Body of pancreas (tissue), 4 donors: ENCODE measurements at regions not wholly inside any gene's neighbourhood (a gene's known extent, or its start where the extent isn't known, plus 50 kb on each side); places are given as distances from the start of the nearest gene placed in this dataset.
"Not testable (repeated sequence)": the region's sequence is repeated elsewhere in the genome, so short reads cannot be mapped to it uniquely, and the experiment has no call there.

Experiments used
- ATAC-seq: fragments of 150-250 bp; one replicate; pipeline ENCODE4 v1.9.1; 2016
- DNase-seq, 4 donors: peaks; one replicate each; pipeline ENCODE4 v3.0.0-alpha.2; 2019
- H3K27ac ChIP-seq, 4 donors: fragments of 200-600 bp; sonication (generic); 1 replicate in 3 of 4; 2 replicates in 1 of 4; pipeline versions ENCODE4 v1.5.1 to v1.6.1; 2016 to 2019; ENCODE audit warnings: mild to moderate bottlenecking in 1 of 4, mixed read lengths in 1 of 4, moderate library complexity in 1 of 4
- H3K27me3 ChIP-seq, 2 donors: fragments of 200-600 bp; sonication (generic); one replicate each; pipeline ENCODE4 v1.6.0; 2016; ENCODE audit warnings: mild to moderate bottlenecking in 1 of 2
- H3K36me3 ChIP-seq, 2 donors: fragments of 200-600 bp; sonication (generic); replicated peaks in 1 of 2; 2 replicates each; pipeline ENCODE4 v1.5.1; 2016; ENCODE audit warnings: low read depth in 2 of 2; ENCODE audit not compliant: insufficient read depth in 1 of 2
- H3K4me1 ChIP-seq: fragments of 200-600 bp; sonication (generic); one replicate; pipeline ENCODE4 v1.6.0; 2016
- H3K4me3 ChIP-seq, 2 donors: fragments of 200-600 bp; sonication (generic); 1 replicate in 1 of 2; 2 replicates in 1 of 2; pipeline ENCODE4 v1.5.1; 2016 to 2019
- H3K9me3 ChIP-seq, 3 donors: fragments of 200-600 bp; sonication (generic); 1 replicate in 2 of 3; 2 replicates in 1 of 3; pipeline ENCODE4 v1.5.1; 2016
- POLR2A ChIP-seq, 3 donors: fragments of 450-650 bp; IDR thresholded peaks; one replicate each; pipeline ENCODE4 v1.6.1; 2016; ENCODE audit warnings: antibody characterized with exemption in 3 of 3, mild to moderate bottlenecking in 2 of 3
- WGBS, 2 donors: methylation state at CpG; one replicate each; pipeline ENCODE4 v1.1.5; 2017; 5-methylcytosine and 5-hydroxymethylcytosine counted together
- intact Hi-C: fragments of 100-400 bp; cut with DNase I; formaldehyde crosslinking; loops from one replicate; pipeline ENCODE4 v1.15.1; 2023
- TF ChIP-seq, protein P1 (sequence below), 7 experiments: fragments of 450-650 bp in 4 of 7; fragments of 200-600 bp in 3 of 7; sonication (generic) in 3 of 7; IDR thresholded peaks; one replicate each; pipeline ENCODE4 v1.5.1; 2016 to 2019; ENCODE audit warnings: antibody characterized with exemption in 7 of 7

DNA sequence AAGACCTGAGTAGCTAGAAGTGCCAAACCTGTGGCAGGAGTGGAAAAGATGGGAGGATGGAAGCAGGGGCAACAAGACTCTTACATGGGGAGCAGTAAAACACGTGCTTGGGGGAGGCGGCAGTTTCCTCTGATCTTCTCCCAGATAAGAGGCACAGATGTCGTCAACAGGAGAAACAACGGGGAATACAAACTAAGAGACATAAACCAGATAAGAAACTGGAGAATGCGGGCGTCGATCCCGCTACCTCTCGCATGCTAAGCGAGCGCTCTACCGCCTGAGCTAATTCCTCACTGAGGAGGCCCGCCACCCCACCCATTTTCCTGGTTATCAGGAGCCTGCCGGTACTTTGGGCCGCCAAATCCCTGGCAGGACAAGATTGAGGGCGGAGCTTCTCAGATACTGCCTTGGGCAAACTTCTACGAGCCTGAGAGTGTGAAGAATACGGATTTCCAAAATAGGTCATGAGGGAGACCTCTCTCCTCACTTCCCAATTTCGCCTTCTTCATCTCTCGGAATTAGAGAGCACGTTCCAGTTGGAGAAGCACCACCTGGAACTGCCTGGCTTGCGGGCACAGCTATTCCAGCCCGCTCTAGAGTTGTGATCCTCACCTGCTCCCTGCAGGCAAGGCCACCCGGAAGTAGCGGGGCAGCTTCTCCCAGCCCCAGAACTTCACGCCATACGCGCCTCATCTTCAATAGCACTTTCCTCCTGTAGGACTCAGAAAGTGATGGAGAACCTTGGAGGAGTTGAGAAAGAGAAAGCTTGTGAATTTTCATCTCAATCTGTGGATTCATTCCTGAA lies 496.0 kb downstream of the PRIM2 start:
- ATAC-seq, H3K27me3 ChIP-seq, H3K9me3 ChIP-seq, DNase-seq, intact Hi-C loops, H3K4me3 ChIP-seq, H3K4me1 ChIP-seq, H3K27ac ChIP-seq, H3K36me3 ChIP-seq: not testable (repeated sequence)
- WGBS, 2 donors: 2 to 8% methylated on average over 28 of the region's 28 CpGs

DNA sequence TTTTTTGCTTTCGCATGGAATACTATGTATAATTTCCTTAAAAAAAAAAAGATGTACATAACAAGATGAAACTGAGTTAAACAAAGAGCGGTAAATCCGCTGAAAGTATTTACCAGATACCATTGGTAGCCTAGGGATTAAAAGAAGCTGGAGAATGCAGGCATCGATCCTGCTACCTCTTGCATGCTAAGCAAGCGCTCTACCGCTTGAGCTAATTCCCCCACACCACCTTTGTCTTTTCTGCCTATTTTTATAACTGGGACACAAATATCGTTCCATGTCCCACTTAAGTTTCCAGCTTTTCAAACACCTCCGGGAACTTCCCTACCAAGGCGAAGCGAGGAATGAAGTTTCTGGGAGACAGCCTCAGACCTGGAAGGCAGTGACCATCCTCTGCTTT lies 498.4 kb downstream of the PRIM2 start:
- H3K27ac ChIP-seq, ATAC-seq, intact Hi-C loops, DNase-seq, H3K36me3 ChIP-seq, H3K4me1 ChIP-seq, H3K9me3 ChIP-seq, H3K4me3 ChIP-seq, H3K27me3 ChIP-seq: not testable (repeated sequence)
- 5% methylated on average over 9 to 10 of the region's 10 CpGs for WGBS, 2 donors

DNA sequence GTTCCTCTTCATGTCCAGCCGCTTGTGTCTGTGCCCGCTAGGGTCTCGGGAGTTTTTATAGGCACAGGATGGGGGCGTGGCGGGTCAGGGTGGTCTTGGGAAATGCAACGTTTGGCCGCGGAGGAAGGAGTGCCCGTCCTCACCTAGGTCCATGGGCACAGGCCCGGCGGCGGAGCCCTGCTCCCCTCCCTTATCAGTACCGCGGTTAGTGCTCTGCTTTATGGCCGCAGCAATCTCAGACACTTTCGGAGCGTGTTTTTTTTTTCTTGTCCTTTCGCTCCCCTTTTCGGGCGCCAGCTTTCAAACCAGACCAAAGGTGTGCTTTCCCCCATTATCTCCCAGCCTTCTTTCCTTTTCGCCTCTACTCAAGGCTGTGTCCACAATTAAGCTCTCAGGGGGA lies 503.9 kb downstream of the PRIM2 start:
- H3K9me3 ChIP-seq, DNase-seq, H3K4me3 ChIP-seq, intact Hi-C loops, H3K27me3 ChIP-seq, ATAC-seq, H3K27ac ChIP-seq, H3K36me3 ChIP-seq, H3K4me1 ChIP-seq: not testable (repeated sequence)
- 0 to 2% methylated on average over 11 to 12 of the region's 21 CpGs for WGBS, 2 donors

DNA sequence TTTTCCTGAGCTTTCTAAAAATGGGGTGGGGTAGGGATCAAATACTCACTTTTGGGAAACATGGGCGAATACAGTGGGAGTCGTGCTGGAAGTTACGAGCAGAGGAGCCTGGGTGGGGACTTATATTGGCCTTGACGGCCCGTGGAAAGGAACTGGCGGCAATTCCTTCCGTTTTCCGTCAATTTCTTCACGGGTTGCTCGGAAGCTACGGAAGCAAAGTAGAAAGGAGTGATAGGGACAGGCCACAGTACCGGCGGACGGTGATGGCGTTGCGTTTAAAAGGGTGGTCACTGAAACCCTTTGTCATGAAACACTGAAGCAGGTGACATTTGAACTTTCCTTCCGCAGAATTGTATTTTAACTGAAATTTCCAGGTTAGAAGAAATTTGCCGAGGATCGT lies 505.0 kb downstream of the PRIM2 start:
- 5 to 9% methylated on average over 19 of the region's 19 CpGs for WGBS, 2 donors
- H3K4me3 ChIP-seq, intact Hi-C loops, DNase-seq, H3K36me3 ChIP-seq, H3K27me3 ChIP-seq, H3K9me3 ChIP-seq, ATAC-seq, H3K4me1 ChIP-seq, H3K27ac ChIP-seq: not testable (repeated sequence)

DNA sequence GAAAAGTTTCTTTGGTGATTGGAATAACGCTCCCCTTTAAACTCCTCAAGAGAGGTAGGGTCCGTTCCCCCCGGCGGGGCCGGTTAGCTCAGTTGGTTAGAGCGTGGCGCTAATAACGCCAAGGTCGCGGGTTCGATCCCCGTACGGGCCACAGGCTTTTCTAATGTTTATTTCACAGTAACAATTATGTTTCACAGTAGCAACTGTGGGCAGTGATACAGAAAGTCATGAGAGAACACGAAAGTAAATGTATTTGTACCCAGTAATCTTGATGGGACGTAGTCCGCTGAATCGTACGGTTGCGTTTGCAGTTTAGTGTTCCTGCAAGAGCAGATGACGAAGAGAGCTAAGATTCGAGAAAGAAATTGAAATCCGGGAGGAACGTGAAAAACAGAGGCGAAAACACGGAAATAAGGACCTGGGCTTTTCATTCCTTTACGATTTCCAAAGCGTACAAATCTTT lies 505.5 kb downstream of the PRIM2 start:
- H3K4me1 ChIP-seq: no peaks in the 10 kb centered on the region
- no peak overlapping the region for H3K4me3 ChIP-seq
- H3K9me3 ChIP-seq: no peaks in the 10 kb centered on the region
- peaks cover 0 to 6% of the 10 kb centered on the region in 2 donors for H3K27me3 ChIP-seq
- WGBS, 2 donors: 6 to 9% methylated on average over 21 to 27 of the region's 27 CpGs
- DNase-seq (no peak), ATAC-seq (no peak)
- intact Hi-C loops: no loop called here
- H3K27ac ChIP-seq: no peak overlapping the region
- TF ChIP-seq POLR2A (IDR thresholded peaks at IDR 0.05): no peak
- TF ChIP-seq, protein P1, sequence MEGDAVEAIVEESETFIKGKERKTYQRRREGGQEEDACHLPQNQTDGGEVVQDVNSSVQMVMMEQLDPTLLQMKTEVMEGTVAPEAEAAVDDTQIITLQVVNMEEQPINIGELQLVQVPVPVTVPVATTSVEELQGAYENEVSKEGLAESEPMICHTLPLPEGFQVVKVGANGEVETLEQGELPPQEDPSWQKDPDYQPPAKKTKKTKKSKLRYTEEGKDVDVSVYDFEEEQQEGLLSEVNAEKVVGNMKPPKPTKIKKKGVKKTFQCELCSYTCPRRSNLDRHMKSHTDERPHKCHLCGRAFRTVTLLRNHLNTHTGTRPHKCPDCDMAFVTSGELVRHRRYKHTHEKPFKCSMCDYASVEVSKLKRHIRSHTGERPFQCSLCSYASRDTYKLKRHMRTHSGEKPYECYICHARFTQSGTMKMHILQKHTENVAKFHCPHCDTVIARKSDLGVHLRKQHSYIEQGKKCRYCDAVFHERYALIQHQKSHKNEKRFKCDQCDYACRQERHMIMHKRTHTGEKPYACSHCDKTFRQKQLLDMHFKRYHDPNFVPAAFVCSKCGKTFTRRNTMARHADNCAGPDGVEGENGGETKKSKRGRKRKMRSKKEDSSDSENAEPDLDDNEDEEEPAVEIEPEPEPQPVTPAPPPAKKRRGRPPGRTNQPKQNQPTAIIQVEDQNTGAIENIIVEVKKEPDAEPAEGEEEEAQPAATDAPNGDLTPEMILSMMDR (IDR thresholded peaks at IDR 0.05): no peak
- no peaks in the 10 kb centered on the region for H3K36me3 ChIP-seq

DNA sequence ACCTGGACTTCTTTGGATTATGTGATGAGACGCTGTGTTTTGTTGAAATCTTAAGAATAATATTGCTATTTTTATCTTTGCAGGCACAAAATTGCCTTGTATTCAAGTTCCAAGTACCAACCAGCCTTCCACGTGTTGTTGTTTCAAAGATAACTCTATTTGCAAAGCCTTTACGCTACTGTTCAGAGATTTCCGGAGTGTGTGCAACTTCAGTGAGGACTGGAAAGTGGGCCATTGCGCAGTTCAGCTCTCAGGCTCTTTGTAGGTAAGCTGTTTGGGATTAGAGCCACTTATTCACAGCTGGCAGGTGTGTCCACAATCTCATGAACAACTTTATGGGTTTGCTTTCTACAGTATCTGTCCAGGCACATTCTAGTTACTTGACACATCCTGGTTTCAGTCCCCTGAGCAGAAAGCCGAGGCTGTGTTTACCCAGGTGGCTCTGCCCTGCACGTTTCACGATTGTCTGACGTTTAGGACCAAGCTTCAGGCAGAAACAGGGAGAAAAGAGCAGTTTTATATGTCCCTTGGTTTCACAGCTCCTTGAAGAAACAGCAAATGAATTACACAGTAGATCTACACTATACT lies 520.3 kb downstream of the PRIM2 start:
- DNase-seq, intact Hi-C loops, H3K36me3 ChIP-seq, H3K27me3 ChIP-seq, H3K4me3 ChIP-seq, H3K9me3 ChIP-seq, H3K27ac ChIP-seq, H3K4me1 ChIP-seq, ATAC-seq: not testable (repeated sequence)
- WGBS, 2 donors: 26 to 29% methylated on average over 9 of the region's 9 CpGs

DNA sequence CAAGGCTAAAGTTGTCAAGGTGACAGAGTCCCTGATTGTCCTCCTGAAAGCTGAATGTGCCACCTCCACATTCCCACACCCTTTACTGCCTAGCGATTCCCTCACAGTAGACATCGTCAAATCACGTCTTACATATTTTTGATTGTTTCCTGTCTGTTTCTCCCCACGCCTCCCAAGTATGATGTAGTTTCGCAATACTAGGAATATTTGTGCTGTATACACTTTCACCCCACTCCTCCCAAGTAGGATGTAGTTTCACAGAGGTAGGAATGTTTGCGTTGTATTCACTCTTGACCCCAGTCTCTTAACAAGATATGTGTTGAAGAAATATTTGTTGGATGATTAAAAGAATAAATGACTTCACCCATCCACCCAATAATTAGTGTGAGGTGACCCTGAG lies 524.1 kb downstream of the PRIM2 start:
- DNase-seq, H3K36me3 ChIP-seq, H3K27me3 ChIP-seq, H3K4me1 ChIP-seq, H3K4me3 ChIP-seq, ATAC-seq, intact Hi-C loops, H3K9me3 ChIP-seq, H3K27ac ChIP-seq: not testable (repeated sequence)
- 66 to 75% methylated on average over 6 of the region's 6 CpGs for WGBS, 2 donors

DNA sequence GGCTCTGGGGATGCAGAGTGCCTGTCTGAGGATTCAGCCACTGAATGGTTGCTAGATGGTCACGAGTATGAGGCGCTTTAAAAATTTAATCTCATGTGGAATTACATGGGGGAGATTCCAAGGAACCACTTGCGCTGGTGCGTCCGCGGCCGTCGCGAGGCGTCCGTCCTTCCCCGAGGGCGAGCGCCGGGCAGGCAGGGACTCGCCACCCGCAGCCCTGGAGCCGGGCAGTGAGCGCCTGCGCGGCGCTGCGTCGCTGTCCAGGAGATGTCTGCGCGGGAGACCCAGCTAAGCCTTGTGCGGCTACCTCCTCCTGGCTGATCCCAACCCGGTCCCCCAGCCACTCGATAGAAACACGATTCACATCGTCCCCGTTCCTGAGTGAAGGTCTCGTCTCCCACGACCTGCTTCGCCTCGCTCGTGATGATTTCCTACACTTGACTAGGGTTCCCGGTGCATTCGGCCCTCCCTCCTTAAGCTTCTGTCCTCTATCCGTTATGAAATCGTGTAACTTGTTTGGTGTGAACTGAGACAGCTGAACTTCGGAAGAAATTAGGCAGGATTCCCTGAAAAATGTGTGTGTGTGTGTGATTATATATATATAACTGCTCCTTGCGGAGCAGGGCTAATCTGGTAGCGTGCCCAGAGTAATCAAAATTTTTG lies 536.4 kb downstream of the PRIM2 start:
- peak in 1 of 4 donors; percentile 24 for DNase-seq
- H3K9me3 ChIP-seq, ATAC-seq, H3K4me1 ChIP-seq, H3K27ac ChIP-seq, H3K27me3 ChIP-seq, H3K36me3 ChIP-seq, H3K4me3 ChIP-seq, intact Hi-C loops: not testable (repeated sequence)
- WGBS, 2 donors: 1 to 5% methylated on average over 22 to 34 of the region's 44 CpGs

DNA sequence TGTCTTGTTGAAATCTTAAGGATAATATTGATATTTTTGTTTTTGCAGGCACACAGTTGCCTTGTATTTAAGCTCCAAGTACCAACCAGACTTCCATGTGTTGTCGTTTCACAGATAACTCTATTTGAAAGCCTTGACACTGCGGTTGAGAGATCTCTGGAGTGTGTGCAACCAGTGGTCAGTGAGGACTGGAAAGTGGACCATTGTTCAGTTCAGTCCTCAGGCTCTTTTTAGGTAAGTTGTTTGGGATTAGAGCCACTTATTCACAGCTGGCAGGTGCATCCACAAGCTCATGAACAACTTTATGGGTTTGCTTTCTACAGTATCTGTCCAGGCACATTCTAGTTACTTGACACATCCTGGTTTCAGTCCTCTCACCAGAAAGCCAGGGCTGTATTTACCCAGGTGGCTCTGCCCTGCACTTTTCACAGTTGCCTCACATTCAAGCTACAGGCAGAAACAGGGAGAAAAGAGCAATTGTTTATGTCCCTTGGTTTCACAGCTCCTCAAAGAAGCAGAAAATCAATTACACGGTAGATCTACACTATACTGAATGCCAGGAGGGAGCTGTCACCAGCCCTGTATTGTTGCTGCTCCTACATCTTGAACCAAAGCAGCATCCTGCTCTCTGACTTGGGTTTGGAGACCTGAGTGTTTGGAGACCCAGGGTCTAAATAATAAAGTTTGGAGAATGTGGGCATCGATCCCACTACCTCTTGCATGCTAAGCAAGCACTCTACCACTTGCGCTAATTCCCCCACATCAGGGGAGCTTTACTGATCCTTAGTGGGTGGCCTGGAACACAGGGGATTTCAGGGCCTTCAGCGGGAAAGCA lies 543.3 kb downstream of the PRIM2 start:
- not testable (repeated sequence) for ATAC-seq
- 58 to 64% methylated on average over 5 of the region's 6 CpGs for WGBS, 2 donors

DNA sequence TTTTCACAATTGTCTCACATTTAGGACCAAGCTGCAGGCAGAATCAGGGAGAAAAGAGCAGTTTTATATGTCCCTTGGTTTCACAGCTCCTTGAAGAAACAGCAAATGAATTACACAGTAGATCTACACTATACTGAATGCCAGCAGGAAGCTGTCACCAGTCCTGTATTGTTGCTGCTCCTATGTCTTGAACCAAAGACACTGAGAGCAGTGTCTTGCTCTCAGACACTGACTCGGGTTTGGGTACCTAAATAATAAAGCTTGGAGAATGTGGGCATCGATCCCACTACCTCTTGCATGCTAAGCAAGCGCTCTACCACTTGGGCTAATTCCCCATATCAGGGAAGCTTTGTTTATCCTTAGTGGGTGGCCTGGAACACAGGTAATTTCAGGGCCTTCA lies 552.7 kb downstream of the PRIM2 start:
- H3K4me3 ChIP-seq, ATAC-seq, H3K36me3 ChIP-seq, intact Hi-C loops, H3K9me3 ChIP-seq, H3K27ac ChIP-seq, H3K27me3 ChIP-seq, DNase-seq, H3K4me1 ChIP-seq: not testable (repeated sequence)
- 13% methylated on average over 2 of the region's 3 CpGs; no CpG with 5 or more reads in 1 of the 2 donors for WGBS, 2 donors

More for the DNA sequence above, 543.3 kb downstream of the PRIM2 start:
- H3K9me3 ChIP-seq, H3K27me3 ChIP-seq, H3K4me3 ChIP-seq, H3K4me1 ChIP-seq, intact Hi-C loops, H3K36me3 ChIP-seq, DNase-seq, H3K27ac ChIP-seq: not testable (repeated sequence)
